Gastrocnemius medialis (tissue), 4 donors: ENCODE measurements at regions not wholly inside any gene's neighbourhood (a gene's known extent, or its start where the extent isn't known, plus 50 kb on each side); places are given as distances from the start of the nearest gene placed in this dataset.

Experiments used
- POLR2A ChIP-seq, 2 donors: fragments of 450-650 bp; IDR thresholded peaks; one replicate each; pipeline ENCODE4 v1.6.1; 2017; ENCODE audit warnings: antibody characterized with exemption in 2 of 2, mild to moderate bottlenecking in 2 of 2, moderate library complexity in 2 of 2
- TF ChIP-seq, protein P1 (sequence below), 5 experiments: fragments of 450-650 bp in 3 of 5; fragments of 200-600 bp in 2 of 5; sonication (generic) in 2 of 5; IDR thresholded peaks in 4 of 5; conservative IDR thresholded peaks in 1 of 5; 1 replicate in 4 of 5; 2 replicates in 1 of 5; pipeline ENCODE4 v1.5.1; 2016 to 2019; ENCODE audit warnings: antibody characterized with exemption in 5 of 5, mild to moderate bottlenecking in 3 of 5, moderate library complexity in 3 of 5

DNA sequence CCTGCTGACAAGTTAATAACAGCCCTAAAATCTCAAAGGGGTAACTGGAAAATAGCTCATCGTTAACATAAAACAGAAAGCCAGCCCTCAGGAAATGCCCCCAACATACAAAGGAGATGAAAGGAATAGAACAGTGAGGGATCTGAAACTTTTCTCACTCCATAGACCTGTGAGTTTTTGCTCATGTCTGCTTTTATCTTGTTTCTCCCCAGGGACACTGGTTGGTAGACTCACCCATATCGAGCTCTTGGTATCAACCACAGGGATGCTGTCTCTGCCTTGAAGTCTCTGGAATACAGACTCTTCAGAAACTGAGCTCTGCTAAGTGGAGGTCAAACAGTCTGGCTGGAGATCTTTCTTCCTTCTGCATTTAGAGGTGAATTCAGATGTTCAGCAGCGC is 77.4 kb upstream of the CAMK1G start:
- TF ChIP-seq, protein P1, sequence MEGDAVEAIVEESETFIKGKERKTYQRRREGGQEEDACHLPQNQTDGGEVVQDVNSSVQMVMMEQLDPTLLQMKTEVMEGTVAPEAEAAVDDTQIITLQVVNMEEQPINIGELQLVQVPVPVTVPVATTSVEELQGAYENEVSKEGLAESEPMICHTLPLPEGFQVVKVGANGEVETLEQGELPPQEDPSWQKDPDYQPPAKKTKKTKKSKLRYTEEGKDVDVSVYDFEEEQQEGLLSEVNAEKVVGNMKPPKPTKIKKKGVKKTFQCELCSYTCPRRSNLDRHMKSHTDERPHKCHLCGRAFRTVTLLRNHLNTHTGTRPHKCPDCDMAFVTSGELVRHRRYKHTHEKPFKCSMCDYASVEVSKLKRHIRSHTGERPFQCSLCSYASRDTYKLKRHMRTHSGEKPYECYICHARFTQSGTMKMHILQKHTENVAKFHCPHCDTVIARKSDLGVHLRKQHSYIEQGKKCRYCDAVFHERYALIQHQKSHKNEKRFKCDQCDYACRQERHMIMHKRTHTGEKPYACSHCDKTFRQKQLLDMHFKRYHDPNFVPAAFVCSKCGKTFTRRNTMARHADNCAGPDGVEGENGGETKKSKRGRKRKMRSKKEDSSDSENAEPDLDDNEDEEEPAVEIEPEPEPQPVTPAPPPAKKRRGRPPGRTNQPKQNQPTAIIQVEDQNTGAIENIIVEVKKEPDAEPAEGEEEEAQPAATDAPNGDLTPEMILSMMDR (IDR thresholded peaks at IDR 0.05 in 4 of 5, conservative IDR thresholded peaks at IDR 0.05 in 1 of 5), result no peak
- TF ChIP-seq POLR2A (IDR thresholded peaks at IDR 0.05), result no peak
